ENCODE measurements at regions not wholly inside any gene's neighbourhood (a gene's known extent, or its start where the extent isn't known, plus 50 kb on each side); places are given as distances from the start of the nearest gene placed in this dataset.

GRCh38 chr6:40128127-40128526 is 193.9 kb upstream of the MOCS1 start:
- DNase-seq (ENCODE audit: low read depth), result no peak
- no peak for TF ChIP-seq CTCF (conservative IDR thresholded peaks at IDR 0.05; ENCODE audit: control insufficient read depth, insufficient read depth, low read depth, low read length)
- no peak overlapping the region for H3K4me3 ChIP-seq (ENCODE audit: control insufficient read depth, low read depth, low read length)

DNA sequence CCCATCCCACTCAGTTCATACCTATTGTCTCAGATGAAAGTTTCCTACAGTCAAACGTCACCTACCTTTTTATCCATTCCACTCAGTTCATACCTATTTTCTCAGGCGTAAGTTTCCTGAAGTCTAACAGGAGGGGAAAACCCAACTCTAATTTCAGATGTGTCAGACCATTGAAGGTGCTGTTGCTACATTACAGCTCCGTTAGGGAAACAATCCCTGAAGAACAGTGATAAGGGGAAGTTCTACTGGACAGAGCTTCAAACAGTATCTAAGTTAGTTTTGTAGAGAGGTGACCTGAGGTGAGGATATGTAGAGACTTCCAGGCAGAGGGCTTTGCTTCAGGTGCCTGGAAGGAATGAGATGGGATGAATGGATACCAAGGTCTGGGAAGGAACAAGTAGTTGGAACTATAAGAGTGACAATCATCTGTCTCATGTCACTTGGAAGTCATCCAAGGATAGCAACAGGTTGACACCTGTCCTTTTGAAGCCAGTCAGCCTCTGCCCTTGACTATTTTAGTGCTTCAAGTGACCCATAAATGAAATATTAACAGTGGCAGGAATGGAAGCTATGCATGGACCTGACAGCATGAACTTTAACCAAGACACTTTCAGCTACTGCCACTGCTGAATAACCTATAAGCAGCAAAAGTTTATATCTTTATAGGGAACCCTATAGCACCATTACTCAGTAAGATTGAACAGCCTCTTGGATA is 191.6 kb upstream of the MOCS1 start:
- no peak for TF ChIP-seq CTCF (conservative IDR thresholded peaks at IDR 0.05; ENCODE audit: control insufficient read depth, insufficient read depth, low read depth, low read length)
- no peak for DNase-seq (ENCODE audit: low read depth)
- H3K4me3 ChIP-seq (ENCODE audit: control insufficient read depth, low read depth, low read length), result no peak overlapping the region

DNA sequence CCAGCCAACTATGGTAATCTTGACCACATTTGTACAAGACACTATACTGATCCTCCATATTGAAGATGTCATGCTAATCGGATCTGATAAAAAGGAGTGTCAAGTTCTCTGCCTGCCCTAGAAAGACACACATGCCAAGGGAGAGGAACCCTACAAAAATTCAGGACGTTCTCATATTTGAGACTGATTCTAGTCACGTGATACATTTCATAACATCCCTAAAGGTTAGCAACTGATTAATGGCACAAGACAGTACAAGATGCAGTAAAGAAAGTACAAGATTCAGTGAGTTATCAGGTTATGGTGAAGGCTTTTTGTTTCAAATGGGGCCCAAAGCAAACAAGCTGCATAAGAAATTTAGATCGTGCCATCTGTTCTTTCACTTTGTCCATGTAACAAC is 190.7 kb upstream of the MOCS1 start:
- TF ChIP-seq CTCF (conservative IDR thresholded peaks at IDR 0.05; ENCODE audit: control insufficient read depth, insufficient read depth, low read depth, low read length), result no peak
- no peak overlapping the region for H3K4me3 ChIP-seq (ENCODE audit: control insufficient read depth, low read depth, low read length)
- no peak for DNase-seq (ENCODE audit: low read depth)

GRCh38 chr6:40116832-40117231 is 182.6 kb upstream of the MOCS1 start:
- no peak for TF ChIP-seq CTCF (conservative IDR thresholded peaks at IDR 0.05; ENCODE audit: control insufficient read depth, insufficient read depth, low read depth, low read length)
- H3K4me3 ChIP-seq (ENCODE audit: control insufficient read depth, low read depth, low read length), result no peak overlapping the region
- no peak for DNase-seq (ENCODE audit: low read depth)

- no peak for TF ChIP-seq CTCF (conservative IDR thresholded peaks at IDR 0.05; ENCODE audit: control insufficient read depth, insufficient read depth, low read depth, low read length)
- DNase-seq (ENCODE audit: low read depth), result no peak
- no peak overlapping the region for H3K4me3 ChIP-seq (ENCODE audit: control insufficient read depth, low read depth, low read length)
These were observed 178.1 kb upstream of the MOCS1 start for GRCh38 chr6:40112350-40112749.

- no peak for DNase-seq (ENCODE audit: low read depth)
- no peak for TF ChIP-seq CTCF (conservative IDR thresholded peaks at IDR 0.05; ENCODE audit: control insufficient read depth, insufficient read depth, low read depth, low read length)
- no peak overlapping the region for H3K4me3 ChIP-seq (ENCODE audit: control insufficient read depth, low read depth, low read length)
These were observed 174.5 kb upstream of the MOCS1 start for GRCh38 chr6:40108736-40109135.

DNA sequence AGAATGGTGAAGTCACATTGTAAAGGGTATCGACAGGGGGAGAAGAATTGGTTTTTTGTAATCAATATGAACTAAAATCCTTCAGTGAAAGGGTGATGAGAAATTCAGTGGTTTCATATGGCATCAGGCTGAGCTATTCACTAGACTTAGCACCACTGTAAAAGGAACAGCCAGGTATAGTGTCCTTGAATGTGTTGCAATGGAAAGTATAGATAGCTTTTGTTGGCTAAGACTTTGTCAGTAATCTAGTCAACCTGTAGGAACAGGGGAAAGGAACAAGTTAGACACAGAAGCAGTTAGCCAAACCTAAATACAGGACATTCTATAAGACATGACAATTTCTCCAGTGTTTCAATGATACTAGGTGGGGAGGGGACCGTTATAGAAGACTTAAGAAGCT is 172.6 kb upstream of the MOCS1 start:
- TF ChIP-seq CTCF (conservative IDR thresholded peaks at IDR 0.05; ENCODE audit: control insufficient read depth, insufficient read depth, low read depth, low read length), result no peak
- DNase-seq (ENCODE audit: low read depth), result no peak
- H3K4me3 ChIP-seq (ENCODE audit: control insufficient read depth, low read depth, low read length), result no peak overlapping the region

All from fibroblast of mammary gland (primary cell).